GM19023 (cell line): ENCODE measurements at regions not wholly inside any gene's neighbourhood (a gene's known extent, or its start where the extent isn't known, plus 50 kb on each side); places are given as distances from the start of the nearest gene placed in this dataset.
"Not testable (repeated sequence)": the region's sequence is repeated elsewhere in the genome, so short reads cannot be mapped to it uniquely, and the experiment has no call there.

ENCODE experiments used
- ATAC-seq: cut with Tn5 transposase; IDR thresholded peaks from one replicate; pipeline ENCODE4 v1.9.1; 2021; ENCODE audit warnings: mild to moderate bottlenecking, moderate library complexity; ENCODE audit not compliant: unreplicated experiment

- no peak for ATAC-seq
These were observed 549.4 kb downstream of the STK39 start for GRCh38 chr2:167697948-167698347.

GRCh38 chr2:167697194-167697593, 550.2 kb downstream of the STK39 start:
- ATAC-seq = no peak

GRCh38 chr2:167692936-167693335, 554.5 kb downstream of the STK39 start:
- no peak for ATAC-seq

- ATAC-seq = no peak
These were observed 555.2 kb downstream of the STK39 start for GRCh38 chr2:167692191-167692590.

- ATAC-seq = no peak
These were observed 558.0 kb downstream of the STK39 start for GRCh38 chr2:167689444-167689843.

- no peak for ATAC-seq
These were observed 560.7 kb downstream of the STK39 start for GRCh38 chr2:167686691-167687090.

GRCh38 chr2:167681234-167682015, 566.0 kb downstream of the STK39 start:
- ATAC-seq = no peak

GRCh38 chr2:167678158-167678557, 569.2 kb downstream of the STK39 start:
- no peak for ATAC-seq

GRCh38 chr2:167675906-167676305, 571.5 kb downstream of the STK39 start:
- no peak for ATAC-seq

GRCh38 chr2:167670588-167670987, 576.8 kb downstream of the STK39 start:
- no peak for ATAC-seq

GRCh38 chr2:167653131-167653530, 594.3 kb downstream of the STK39 start:
- ATAC-seq = no peak

- ATAC-seq = no peak
These were observed 595.0 kb downstream of the STK39 start for GRCh38 chr2:167652401-167652800.

- ATAC-seq = no peak
These were observed 595.8 kb downstream of the STK39 start for GRCh38 chr2:167651406-167652151.

- no peak for ATAC-seq
These were observed 600.8 kb downstream of the STK39 start for GRCh38 chr2:167646557-167646956.

- no peak for ATAC-seq
These were observed 607.3 kb downstream of the STK39 start for GRCh38 chr2:167640096-167640495.

- no peak for ATAC-seq
These were observed 609.7 kb downstream of the STK39 start for GRCh38 chr2:167637741-167638140.

- ATAC-seq = not testable (repeated sequence)
These were observed 615.1 kb downstream of the STK39 start for GRCh38 chr2:167632271-167632670.

GRCh38 chr2:167626961-167627360, 620.4 kb downstream of the STK39 start:
- ATAC-seq = no peak

- no peak for ATAC-seq
These were observed 621.1 kb downstream of the STK39 start for GRCh38 chr2:167626301-167626700.

- ATAC-seq = no peak
These were observed 630.4 kb downstream of the STK39 start for GRCh38 chr2:167616997-167617396.

- no peak for ATAC-seq
These were observed 633.9 kb downstream of the STK39 start for GRCh38 chr2:167613471-167613870.

- no peak for ATAC-seq
These were observed 638.9 kb downstream of the STK39 start for GRCh38 chr2:167608487-167608886.
